ENCODE measurements at regions not wholly inside any gene's neighbourhood (a gene's known extent, or its start where the extent isn't known, plus 50 kb on each side); places are given as distances from the start of the nearest gene placed in this dataset.

- TF ChIP-seq CTCF (IDR thresholded peaks at IDR 0.05), result no peak
- no peak overlapping the region for H3K27ac ChIP-seq
- no peaks in the 10 kb centered on the region for H3K9me3 ChIP-seq
- peaks cover 54% of the 10 kb centered on the region for H3K27me3 ChIP-seq (ENCODE audit: low read depth)
- no peak for DNase-seq
- H3K4me3 ChIP-seq, result no peak overlapping the region
- no peaks in the 10 kb centered on the region for H3K4me1 ChIP-seq
- H3K36me3 ChIP-seq, result no peaks in the 10 kb centered on the region
- intact Hi-C loops (cut with DNase I), result no loop called here
- ATAC-seq, result no peak
Observed at GRCh38 chr17:79167486-79167885, 92.9 kb downstream of the ENGASE start.

- H3K4me1 ChIP-seq, result no peaks in the 10 kb centered on the region
- no peaks in the 10 kb centered on the region for H3K36me3 ChIP-seq
- H3K9me3 ChIP-seq, result no peaks in the 10 kb centered on the region
- TF ChIP-seq CTCF (IDR thresholded peaks at IDR 0.05), result no peak
- H3K27me3 ChIP-seq (ENCODE audit: low read depth), result peaks cover 58% of the 10 kb centered on the region
- no peak overlapping the region for H3K27ac ChIP-seq
- no peak for DNase-seq
- ATAC-seq, result no peak
- intact Hi-C loops (cut with DNase I), result no loop called here
- no peak overlapping the region for H3K4me3 ChIP-seq
Observed at GRCh38 chr17:79165756-79166473, 91.3 kb downstream of the ENGASE start.

GRCh38 chr17:79164913-79165695 lies 90.5 kb downstream of the ENGASE start:
- no peak for DNase-seq
- no peaks in the 10 kb centered on the region for H3K4me1 ChIP-seq
- no peaks in the 10 kb centered on the region for H3K9me3 ChIP-seq
- no peak overlapping the region for H3K27ac ChIP-seq
- no peak overlapping the region for H3K4me3 ChIP-seq
- TF ChIP-seq CTCF (IDR thresholded peaks at IDR 0.05), result no peak
- H3K36me3 ChIP-seq, result no peaks in the 10 kb centered on the region
- intact Hi-C loops (cut with DNase I), result no loop called here
- H3K27me3 ChIP-seq (ENCODE audit: low read depth), result peaks cover 62% of the 10 kb centered on the region
- no peak for ATAC-seq

GRCh38 chr17:79164408-79164807 lies 89.8 kb downstream of the ENGASE start:
- intact Hi-C loops (cut with DNase I), result no loop called here
- no peak for DNase-seq
- H3K36me3 ChIP-seq, result no peaks in the 10 kb centered on the region
- no peak for TF ChIP-seq CTCF (IDR thresholded peaks at IDR 0.05)
- no peaks in the 10 kb centered on the region for H3K4me1 ChIP-seq
- no peak for ATAC-seq
- H3K9me3 ChIP-seq, result no peaks in the 10 kb centered on the region
- peaks cover 64% of the 10 kb centered on the region for H3K27me3 ChIP-seq (ENCODE audit: low read depth)
- H3K4me3 ChIP-seq, result no peak overlapping the region
- H3K27ac ChIP-seq, result no peak overlapping the region

GRCh38 chr17:79163071-79163470 lies 88.4 kb downstream of the ENGASE start:
- peaks cover 65% of the 10 kb centered on the region for H3K27me3 ChIP-seq (ENCODE audit: low read depth)
- H3K9me3 ChIP-seq, result no peaks in the 10 kb centered on the region
- ATAC-seq, result no peak
- no peaks in the 10 kb centered on the region for H3K4me1 ChIP-seq
- DNase-seq, result no peak
- intact Hi-C loops (cut with DNase I), result no loop called here
- no peak overlapping the region for H3K27ac ChIP-seq
- H3K36me3 ChIP-seq, result no peaks in the 10 kb centered on the region
- H3K4me3 ChIP-seq, result no peak overlapping the region
- TF ChIP-seq CTCF (IDR thresholded peaks at IDR 0.05), result no peak

Data from lower lobe of right lung (tissue), 2 donors.